KMS-11 (cell line): ENCODE measurements at regions not wholly inside any gene's neighbourhood (a gene's known extent, or its start where the extent isn't known, plus 50 kb on each side); places are given as distances from the start of the nearest gene placed in this dataset.

ENCODE experiments used
- H2AFZ ChIP-seq: fragments of 200-600 bp; sonication (generic); 2 replicates; pipeline ENCODE4 v1.6.1; 2016; ENCODE audit warnings: antibody characterized with exemption, mixed run types, low read depth
- H3K27ac ChIP-seq: fragments of 200-600 bp; sonication (generic); 2 replicates; pipeline ENCODE4 v1.6.1; 2016; ENCODE audit warnings: mild to moderate bottlenecking, mixed run types
- H3K27me3 ChIP-seq: fragments of 200-600 bp; sonication (generic); 2 replicates; pipeline ENCODE4 v1.6.1; 2017; ENCODE audit warnings: mild to moderate bottlenecking, low read depth, mixed run types, moderate library complexity; ENCODE audit not compliant: insufficient read depth
- H3K36me3 ChIP-seq: fragments of 200-600 bp; sonication (generic); 2 replicates; pipeline ENCODE4 v1.6.1; 2017; ENCODE audit warnings: mild to moderate bottlenecking, mixed run types; ENCODE audit not compliant: insufficient read depth
- H3K4me1 ChIP-seq: fragments of 200-600 bp; sonication (generic); 2 replicates; pipeline ENCODE4 v1.6.1; 2016; ENCODE audit warnings: mild to moderate bottlenecking, low read depth, mixed run types; ENCODE audit not compliant: poor library complexity, severe bottlenecking
- H3K4me2 ChIP-seq: fragments of 200-600 bp; sonication (generic); 2 replicates; pipeline ENCODE4 v1.7.0; 2016; ENCODE audit warnings: mild to moderate bottlenecking, mixed run types
- H3K4me3 ChIP-seq: fragments of 200-600 bp; sonication (generic); IDR thresholded peaks from 2 replicates; pipeline ENCODE4 v1.6.1; 2017; ENCODE audit warnings: low read depth, low read length, mixed read lengths; ENCODE audit not compliant: insufficient read depth
- H3K79me2 ChIP-seq: fragments of 200-600 bp; sonication (generic); 2 replicates; pipeline ENCODE4 v1.6.1; 2016; ENCODE audit warnings: low read depth, mixed run types; ENCODE audit not compliant: insufficient read depth
- H3K9ac ChIP-seq: fragments of 200-600 bp; sonication (generic); 2 replicates; pipeline ENCODE4 v1.6.1; 2016; ENCODE audit warnings: mild to moderate bottlenecking, mixed run types
- H4K20me1 ChIP-seq: fragments of 200-600 bp; sonication (generic); 2 replicates; pipeline ENCODE4 v1.6.1; 2016; ENCODE audit warnings: mild to moderate bottlenecking, mixed run types; ENCODE audit not compliant: insufficient read depth
- CTCF ChIP-seq: fragments of 200-600 bp; sonication (generic); conservative IDR thresholded peaks from 2 replicates; pipeline ENCODE4 v1.6.1; 2017; ENCODE audit warnings: low read depth, mild to moderate bottlenecking, antibody characterized with exemption, low read length, moderate library complexity, mixed read lengths

- Histone ChIP-seq H3K27ac (no peak overlapping the region), H3K79me2 (no peaks in the 10 kb centered on the region), H4K20me1 (no peaks in the 10 kb centered on the region), H3K27me3 (no peaks in the 10 kb centered on the region), H3K4me2 (no peak overlapping the region), H3K4me1 (no peaks in the 10 kb centered on the region), H2AFZ (no peak overlapping the region), H3K36me3 (no peaks in the 10 kb centered on the region), H3K9ac (no peak overlapping the region), H3K4me3 (no peak overlapping the region)
- no peak for TF ChIP-seq CTCF
These were observed 285.0 kb upstream of the ATP2B1 start for GRCh38 chr12:89993632-89994031.

GRCh38 chr12:89992668-89993451, 284.2 kb upstream of the ATP2B1 start:
- no peak for TF ChIP-seq CTCF
- no peaks in the 10 kb centered on the region for H3K79me2 ChIP-seq
- H3K9ac ChIP-seq = no peak overlapping the region
- no peaks in the 10 kb centered on the region for H3K27me3 ChIP-seq
- no peaks in the 10 kb centered on the region for H4K20me1 ChIP-seq
- no peak overlapping the region for H3K4me3 ChIP-seq
- no peaks in the 10 kb centered on the region for H3K36me3 ChIP-seq
- H2AFZ ChIP-seq = no peak overlapping the region
- H3K27ac ChIP-seq = no peak overlapping the region
- H3K4me1 ChIP-seq = no peaks in the 10 kb centered on the region
- no peak overlapping the region for H3K4me2 ChIP-seq

- Histone ChIP-seq H3K27me3 (no peaks in the 10 kb centered on the region), H3K9ac (no peak overlapping the region), H3K27ac (no peak overlapping the region), H3K79me2 (no peaks in the 10 kb centered on the region), H3K36me3 (no peaks in the 10 kb centered on the region), H4K20me1 (no peaks in the 10 kb centered on the region), H3K4me2 (no peak overlapping the region), H2AFZ (no peak overlapping the region), H3K4me1 (no peaks in the 10 kb centered on the region), H3K4me3 (no peak overlapping the region)
- no peak for TF ChIP-seq CTCF
These were observed 283.4 kb upstream of the ATP2B1 start for GRCh38 chr12:89991807-89992590.

GRCh38 chr12:89988188-89988915, 279.7 kb upstream of the ATP2B1 start:
- Histone ChIP-seq H3K9ac (no peak overlapping the region), H4K20me1 (no peaks in the 10 kb centered on the region), H3K4me3 (no peak overlapping the region), H2AFZ (no peak overlapping the region), H3K36me3 (no peaks in the 10 kb centered on the region), H3K27ac (no peak overlapping the region), H3K4me2 (no peak overlapping the region), H3K79me2 (no peaks in the 10 kb centered on the region), H3K4me1 (no peaks in the 10 kb centered on the region), H3K27me3 (no peaks in the 10 kb centered on the region)
- TF ChIP-seq CTCF = no peak
